ENCODE measurements at regions not wholly inside any gene's neighbourhood (a gene's known extent, or its start where the extent isn't known, plus 50 kb on each side); places are given as distances from the start of the nearest gene placed in this dataset.

GRCh38 chr9:84617411-84618029 lies 52.0 kb upstream of the NTRK2 start:
- Histone ChIP-seq H3K27me3 (no peaks in the 10 kb centered on the region), H3K9me3 (no peaks in the 10 kb centered on the region), H3K4me1 (no peaks in the 10 kb centered on the region), H3K36me3 (no peaks in the 10 kb centered on the region), H3K4me3 (ENCODE audit: low read depth, low read length) (no peak overlapping the region)
- TF ChIP-seq CTCF (IDR thresholded peaks at IDR 0.05; ENCODE audit: low read depth, low read length): no peak
- no peak for DNase-seq

Data from BE2C (cell line).